NT2/D1 (cell line): ENCODE measurements at regions not wholly inside any gene's neighbourhood (a gene's known extent, or its start where the extent isn't known, plus 50 kb on each side); places are given as distances from the start of the nearest gene placed in this dataset.

Source experiments
- SUZ12 ChIP-seq: IDR thresholded peaks from 2 replicates; pipeline ENCODE4 v1.6.1; 2011; ENCODE audit not compliant: insufficient read length, insufficient read depth; ENCODE audit errors: extremely low read depth
- YY1 ChIP-seq: IDR thresholded peaks from 2 replicates; pipeline ENCODE4 v1.6.1; 2011; ENCODE audit not compliant: insufficient read length, insufficient read depth
- ZNF274 ChIP-seq: IDR thresholded peaks from 2 replicates; pipeline ENCODE4 v1.6.1; 2011; ENCODE audit warnings: mild to moderate bottlenecking, low read depth, low read length

GRCh38 chr2:152950126-152950525 is 231.7 kb downstream of the ARL6IP6 start:
- TF ChIP-seq ZNF274 (no peak), YY1 (no peak), SUZ12 (no peak)
